WI38 (cell line): ENCODE measurements at regions not wholly inside any gene's neighbourhood (a gene's known extent, or its start where the extent isn't known, plus 50 kb on each side); places are given as distances from the start of the nearest gene placed in this dataset.

Experiments used
- H3K4me3 ChIP-seq: 2 replicates; pipeline ENCODE4 v1.5.1; 2011; ENCODE audit warnings: low read depth, mild to moderate bottlenecking, control low read depth, low read length
- CTCF ChIP-seq: IDR thresholded peaks from 2 replicates; pipeline ENCODE4 v1.5.1; 2012; ENCODE audit warnings: low read depth, mild to moderate bottlenecking, control low read depth, low read length

GRCh38 chr6:43970913-43971775 is 156.1 kb downstream of the MRPL14 start:
- no peak overlapping the region for H3K4me3 ChIP-seq
- TF ChIP-seq CTCF: no peak

- no peak overlapping the region for H3K4me3 ChIP-seq
- TF ChIP-seq CTCF: no peak
Observed at GRCh38 chr6:43970068-43970912, 157.0 kb downstream of the MRPL14 start.

- TF ChIP-seq CTCF: no peak
- no peak overlapping the region for H3K4me3 ChIP-seq
Observed at GRCh38 chr6:43969158-43969981, 157.9 kb downstream of the MRPL14 start.

- no peak overlapping the region for H3K4me3 ChIP-seq
- no peak for TF ChIP-seq CTCF
Observed at GRCh38 chr6:43968110-43968965, 158.9 kb downstream of the MRPL14 start.

GRCh38 chr6:43967719-43968091 is 159.5 kb downstream of the MRPL14 start:
- no peak overlapping the region for H3K4me3 ChIP-seq
- no peak for TF ChIP-seq CTCF

- TF ChIP-seq CTCF: no peak
- H3K4me3 ChIP-seq: no peak overlapping the region
Observed at GRCh38 chr6:43966853-43967718, 160.2 kb downstream of the MRPL14 start.
